ENCODE measurements at regions not wholly inside any gene's neighbourhood (a gene's known extent, or its start where the extent isn't known, plus 50 kb on each side); places are given as distances from the start of the nearest gene placed in this dataset.

- no peak overlapping the region for H3K4me3 ChIP-seq (replicated peaks; ENCODE audit: insufficient read depth, low read length)
- H3K27ac ChIP-seq (replicated peaks): no peak overlapping the region
- TF ChIP-seq, protein P1, sequence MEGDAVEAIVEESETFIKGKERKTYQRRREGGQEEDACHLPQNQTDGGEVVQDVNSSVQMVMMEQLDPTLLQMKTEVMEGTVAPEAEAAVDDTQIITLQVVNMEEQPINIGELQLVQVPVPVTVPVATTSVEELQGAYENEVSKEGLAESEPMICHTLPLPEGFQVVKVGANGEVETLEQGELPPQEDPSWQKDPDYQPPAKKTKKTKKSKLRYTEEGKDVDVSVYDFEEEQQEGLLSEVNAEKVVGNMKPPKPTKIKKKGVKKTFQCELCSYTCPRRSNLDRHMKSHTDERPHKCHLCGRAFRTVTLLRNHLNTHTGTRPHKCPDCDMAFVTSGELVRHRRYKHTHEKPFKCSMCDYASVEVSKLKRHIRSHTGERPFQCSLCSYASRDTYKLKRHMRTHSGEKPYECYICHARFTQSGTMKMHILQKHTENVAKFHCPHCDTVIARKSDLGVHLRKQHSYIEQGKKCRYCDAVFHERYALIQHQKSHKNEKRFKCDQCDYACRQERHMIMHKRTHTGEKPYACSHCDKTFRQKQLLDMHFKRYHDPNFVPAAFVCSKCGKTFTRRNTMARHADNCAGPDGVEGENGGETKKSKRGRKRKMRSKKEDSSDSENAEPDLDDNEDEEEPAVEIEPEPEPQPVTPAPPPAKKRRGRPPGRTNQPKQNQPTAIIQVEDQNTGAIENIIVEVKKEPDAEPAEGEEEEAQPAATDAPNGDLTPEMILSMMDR (IDR thresholded peaks at IDR 0.05; ENCODE audit: insufficient read depth, low read length): no peak
- TF ChIP-seq GABPA (IDR thresholded peaks at IDR 0.05; ENCODE audit: low read depth): no peak
- no peak for TF ChIP-seq POLR2AphosphoS5 (IDR thresholded peaks at IDR 0.05; ENCODE audit: low read depth)
- no peak for TF ChIP-seq SPI1 (IDR thresholded peaks at IDR 0.05; ENCODE audit: borderline replicate concordance, low read depth)
- no peak for TF ChIP-seq REST (IDR thresholded peaks at IDR 0.05; ENCODE audit: insufficient replicate concordance, low read depth)
- peaks cover 3% of the 10 kb centered on the region for H3K27me3 ChIP-seq (ENCODE audit: insufficient read depth, poor library complexity, severe bottlenecking)
- DNase-seq (ENCODE audit: low read depth in 1 of 2, low spot score in 1 of 2): no peak
Observed at GRCh38 chr16:51624080-51624775, 473.2 kb upstream of the SALL1 start.

DNA sequence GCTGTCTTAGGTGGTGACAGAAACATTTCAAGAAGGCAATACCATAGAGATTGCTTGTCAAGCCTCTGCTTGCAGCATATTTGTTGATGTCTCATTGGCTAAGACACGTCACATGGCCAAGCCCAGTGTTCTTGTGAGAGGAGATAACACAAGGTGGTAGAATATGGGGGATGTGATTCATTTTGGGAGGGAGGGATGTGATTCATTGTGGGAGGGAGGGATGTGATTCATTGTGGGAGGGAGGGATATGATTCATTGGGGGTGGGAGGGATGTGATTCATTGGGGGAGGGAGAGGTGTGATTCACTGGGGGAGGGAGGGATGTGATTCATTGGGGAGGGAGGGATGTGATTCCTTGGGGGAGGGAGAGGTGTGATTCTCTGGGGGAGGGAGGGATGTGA lies 470.5 kb upstream of the SALL1 start:
- Histone ChIP-seq H3K4me3 (replicated peaks; ENCODE audit: insufficient read depth, low read length) (no peak overlapping the region), H3K27me3 (ENCODE audit: insufficient read depth, poor library complexity, severe bottlenecking) (no peaks in the 10 kb centered on the region), H3K27ac (replicated peaks) (no peak overlapping the region)
- no peak for TF ChIP-seq REST (IDR thresholded peaks at IDR 0.05; ENCODE audit: insufficient replicate concordance, low read depth)
- TF ChIP-seq, protein P1 (IDR thresholded peaks at IDR 0.05; ENCODE audit: insufficient read depth, low read length): no peak
- no peak for DNase-seq (ENCODE audit: low read depth in 1 of 2, low spot score in 1 of 2)

DNA sequence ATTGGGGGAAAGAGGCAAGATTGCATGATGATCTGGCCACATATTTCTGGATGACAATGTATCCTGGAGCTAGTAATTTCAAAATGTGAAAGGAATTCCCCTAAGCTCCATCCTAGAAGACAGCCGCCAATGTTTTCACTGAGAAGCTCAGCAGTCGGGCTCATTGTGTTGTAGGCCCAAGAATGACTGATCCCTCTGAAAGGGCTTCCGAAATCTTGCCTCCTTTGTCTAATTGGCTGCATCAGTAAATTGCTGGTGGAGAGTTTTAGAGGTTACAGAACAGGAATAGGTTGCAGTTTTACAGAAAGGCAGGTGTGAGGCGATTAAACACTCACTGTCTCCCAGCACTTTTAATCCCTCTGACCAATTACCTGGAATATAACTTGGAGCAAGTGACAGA lies 464.1 kb upstream of the SALL1 start:
- Histone ChIP-seq H3K27ac (replicated peaks) (no peak overlapping the region), H3K27me3 (ENCODE audit: insufficient read depth, poor library complexity, severe bottlenecking) (peaks cover 2% of the 10 kb centered on the region), H3K4me3 (replicated peaks; ENCODE audit: insufficient read depth, low read length) (no peak overlapping the region)
- no peak for TF ChIP-seq GABPA (IDR thresholded peaks at IDR 0.05; ENCODE audit: low read depth)
- TF ChIP-seq POLR2AphosphoS5 (IDR thresholded peaks at IDR 0.05; ENCODE audit: low read depth): no peak
- no peak for TF ChIP-seq SPI1 (IDR thresholded peaks at IDR 0.05; ENCODE audit: borderline replicate concordance, low read depth)
- TF ChIP-seq REST (IDR thresholded peaks at IDR 0.05; ENCODE audit: insufficient replicate concordance, low read depth): no peak
- TF ChIP-seq, protein P1 (IDR thresholded peaks at IDR 0.05; ENCODE audit: insufficient read depth, low read length): no peak
- no peak for DNase-seq (ENCODE audit: low read depth in 1 of 2, low spot score in 1 of 2)

All from HL-60 (cell line).